IPS DF 4.7 (cell line): ENCODE measurements at regions not wholly inside any gene's neighbourhood (a gene's known extent, or its start where the extent isn't known, plus 50 kb on each side); places are given as distances from the start of the nearest gene placed in this dataset.

Source experiments
- DNase-seq: peaks from one replicate; pipeline ENCODE4 v3.0.0-alpha.2; 2013; ENCODE audit warnings: low spot score; ENCODE audit errors: extremely low read depth

DNA sequence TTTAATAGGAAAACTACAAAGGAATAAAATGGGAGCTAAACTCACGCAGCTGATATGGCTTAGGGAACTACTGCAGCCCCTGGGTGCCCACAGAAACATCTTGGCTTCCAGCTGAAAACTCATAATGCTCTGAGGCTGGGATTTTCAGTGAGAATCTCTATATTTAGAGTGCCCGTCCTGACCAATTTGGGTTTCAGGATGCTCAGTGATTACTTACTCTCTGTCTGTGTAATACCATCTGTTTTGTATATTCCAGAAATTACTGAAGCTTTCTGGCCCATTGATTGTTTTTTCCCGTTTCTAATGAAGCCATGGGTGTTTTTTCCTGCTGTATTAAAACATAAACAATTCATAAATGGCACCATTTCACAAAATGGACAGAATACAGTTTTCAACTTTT, 50.6 kb upstream of the ZNF385D start:
- DNase-seq: no peak

DNA sequence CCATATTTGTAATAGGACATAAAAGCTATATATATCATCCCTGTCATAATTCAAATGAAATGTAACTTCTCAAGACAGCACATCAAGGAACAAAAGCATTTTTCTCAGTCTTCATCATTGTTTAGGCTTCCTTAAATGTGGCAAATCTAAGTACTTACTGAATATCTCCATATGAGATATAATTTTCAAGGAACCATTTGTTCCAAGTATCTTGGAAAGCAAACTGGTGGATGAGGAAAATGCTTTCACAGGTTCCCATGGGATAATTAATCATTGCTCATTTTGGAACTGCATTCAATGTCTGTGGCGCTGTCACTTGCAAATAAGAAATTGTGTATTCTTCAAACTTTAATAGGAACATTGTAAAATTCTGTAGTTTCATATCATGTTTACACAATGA, 52.6 kb upstream of the ZNF385D start:
- no peak for DNase-seq

DNA sequence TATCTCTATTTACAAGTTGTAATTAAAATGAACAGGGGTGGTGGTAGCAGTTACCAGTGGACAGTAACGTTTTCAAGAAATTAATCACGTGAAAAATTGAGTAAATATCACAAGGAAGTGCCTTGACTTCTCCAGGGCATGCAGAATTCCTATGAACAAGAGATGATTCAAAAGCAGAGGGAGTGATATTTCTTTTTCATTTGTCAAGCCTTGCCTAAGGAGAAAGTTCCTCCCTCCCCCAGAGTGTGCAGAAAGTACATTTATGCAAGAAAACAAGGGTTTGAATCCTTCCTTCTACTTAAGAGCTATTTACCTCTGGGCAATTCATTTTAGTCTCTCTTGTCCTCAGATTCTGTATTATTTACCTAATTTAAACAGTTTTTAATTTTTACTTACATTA, 53.3 kb upstream of the ZNF385D start:
- no peak for DNase-seq

DNA sequence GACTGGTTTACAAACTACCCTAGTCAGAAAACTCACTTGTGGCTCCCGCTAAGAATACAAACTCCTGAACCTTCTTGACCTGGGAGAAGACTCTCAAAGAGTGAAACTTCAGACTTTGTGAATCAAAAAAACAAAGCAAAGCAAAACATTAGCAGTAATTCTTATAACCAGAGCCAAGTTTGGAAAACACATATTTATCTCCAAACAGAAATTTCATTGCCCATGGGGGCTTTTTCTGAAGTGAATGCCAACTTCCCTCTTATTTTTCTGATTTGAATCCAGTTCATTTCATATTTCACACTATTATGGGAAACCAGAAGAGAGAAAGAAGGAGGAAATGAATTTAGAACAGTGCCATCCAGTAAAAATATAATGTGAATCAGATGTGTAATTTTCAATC, 55.7 kb upstream of the ZNF385D start:
- no peak for DNase-seq

DNA sequence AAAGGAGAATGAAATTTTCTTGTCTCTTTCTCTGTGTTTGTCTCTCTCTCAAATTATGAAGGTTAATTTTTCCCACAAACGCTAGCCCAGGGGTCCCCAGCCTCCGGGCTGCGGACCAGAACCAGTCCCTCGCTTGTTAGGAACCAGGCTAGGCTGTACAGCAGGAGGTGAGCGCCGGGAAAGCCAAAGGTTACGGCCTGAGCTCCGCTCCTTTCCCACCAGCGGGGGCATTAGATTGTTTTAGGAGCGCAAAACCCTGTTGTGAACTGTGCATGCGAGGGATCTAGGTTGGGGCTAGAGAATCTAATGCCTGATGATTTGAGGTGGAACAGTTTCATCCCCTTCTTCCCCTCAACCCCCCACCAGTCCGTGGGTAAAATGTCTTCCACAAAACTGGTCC, 74.7 kb upstream of the ZNF385D start:
- DNase-seq: no peak

DNA sequence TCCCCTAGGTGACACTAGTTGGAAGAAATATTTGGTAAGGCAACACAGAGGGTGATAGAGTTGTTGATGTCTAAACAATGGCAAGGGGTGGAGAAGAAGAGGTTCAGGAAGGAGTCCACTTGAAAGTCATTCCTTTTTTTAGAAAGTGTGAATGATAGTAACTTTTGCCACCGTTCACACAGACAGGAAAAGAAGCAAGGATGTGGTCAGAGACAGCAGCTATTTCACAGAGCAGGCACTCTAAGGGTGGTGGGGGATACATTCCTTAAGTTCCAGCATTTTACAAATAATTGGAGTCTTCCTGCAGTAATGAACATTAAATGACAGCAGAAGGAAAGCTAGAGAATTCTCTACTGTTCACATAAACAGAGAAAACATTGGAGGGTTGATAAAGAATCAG, 75.4 kb upstream of the ZNF385D start:
- no peak for DNase-seq

DNA sequence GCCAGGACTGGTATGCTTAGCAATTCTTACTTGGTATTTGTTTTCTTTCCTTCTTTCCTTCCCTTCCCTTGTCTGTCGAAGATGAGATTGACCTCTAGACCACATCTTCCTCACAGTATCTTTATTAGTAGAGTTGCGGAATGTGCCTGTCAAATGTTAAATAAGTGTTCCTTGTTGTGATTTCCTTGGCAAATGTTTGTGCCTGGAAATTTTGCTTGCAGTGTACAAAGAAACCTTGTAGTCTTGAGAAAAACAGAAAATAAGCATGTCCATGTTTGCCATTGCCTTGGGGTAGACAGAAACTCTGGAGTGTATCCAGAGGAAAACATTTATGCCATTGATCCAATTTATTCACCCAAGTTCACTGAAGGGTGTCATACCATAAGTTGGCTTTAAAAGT, 79.5 kb upstream of the ZNF385D start:
- no peak for DNase-seq

DNA sequence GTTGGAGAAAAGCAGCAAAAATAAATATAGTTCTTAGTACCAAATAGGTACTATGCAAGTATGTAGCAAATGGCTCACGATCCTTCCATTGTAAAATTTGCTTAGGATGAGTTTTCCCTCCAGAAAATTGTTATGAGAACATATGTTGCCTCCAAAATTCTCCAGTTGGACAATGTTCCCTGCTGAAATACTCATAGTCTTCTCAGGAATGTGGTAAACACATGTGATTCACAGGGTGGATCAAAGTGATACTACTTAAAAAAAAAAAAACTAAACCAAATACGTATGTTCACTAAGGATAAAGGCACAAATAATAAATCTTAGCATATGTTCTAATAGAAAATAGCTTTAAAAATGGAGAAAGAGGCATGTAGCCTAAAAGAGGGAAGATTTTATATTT, 84.3 kb upstream of the ZNF385D start:
- no peak for DNase-seq

DNA sequence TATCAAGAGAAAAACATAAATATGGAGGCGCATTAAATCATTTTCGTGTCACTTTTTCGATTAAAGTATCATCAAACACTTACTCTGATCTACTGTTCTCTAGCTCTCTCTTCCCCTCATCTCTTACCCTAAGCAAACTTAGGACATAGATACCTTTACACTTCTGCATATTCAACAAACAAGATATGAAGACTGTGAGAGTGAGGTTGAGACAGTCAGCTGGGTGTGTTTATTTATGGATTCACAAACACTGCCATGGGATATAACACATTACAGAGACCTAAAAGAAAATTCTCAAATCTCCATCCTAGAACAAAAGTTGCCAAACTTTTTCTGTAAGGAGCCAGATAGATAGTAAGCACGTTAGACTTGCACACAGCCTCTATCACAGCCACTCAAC, 85.2 kb upstream of the ZNF385D start:
- no peak for DNase-seq

DNA sequence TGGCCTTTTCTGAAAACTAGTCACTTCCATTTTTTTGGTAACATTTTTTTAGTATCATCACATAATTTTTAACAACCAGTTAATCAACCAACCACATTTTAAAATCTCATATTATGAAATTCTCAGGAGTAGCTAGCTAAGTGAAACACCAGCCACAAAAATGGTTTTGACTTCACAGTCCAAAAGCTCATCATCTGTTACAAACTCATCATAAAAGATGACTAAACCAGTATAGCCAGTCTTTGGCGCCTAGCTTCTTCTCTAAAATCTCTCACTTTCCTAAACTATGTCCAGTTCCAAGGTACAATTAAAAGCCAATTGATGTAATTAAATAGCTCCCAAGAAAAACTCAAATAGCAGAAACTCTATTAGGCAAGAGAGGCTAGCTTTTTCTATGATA, 88.2 kb upstream of the ZNF385D start:
- DNase-seq: no peak

DNA sequence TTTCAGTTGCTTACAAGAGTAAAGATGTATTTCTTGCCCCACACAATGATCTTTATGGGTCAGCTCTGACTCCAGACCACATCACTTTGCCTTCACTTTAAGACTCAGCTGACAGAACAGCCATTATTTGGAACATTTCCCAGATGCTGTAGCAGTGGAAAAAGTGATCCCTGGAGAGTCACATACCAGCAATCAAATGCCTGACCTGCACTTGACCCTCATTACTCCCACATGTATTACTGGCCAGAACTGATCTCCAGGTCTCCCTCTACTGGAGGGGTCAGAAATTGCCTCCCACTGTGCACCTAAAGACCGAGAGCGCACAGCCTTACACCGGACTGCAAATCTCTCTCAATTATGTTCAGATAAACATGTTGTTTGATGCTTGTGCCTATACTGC, 88.6 kb upstream of the ZNF385D start:
- no peak for DNase-seq

DNA sequence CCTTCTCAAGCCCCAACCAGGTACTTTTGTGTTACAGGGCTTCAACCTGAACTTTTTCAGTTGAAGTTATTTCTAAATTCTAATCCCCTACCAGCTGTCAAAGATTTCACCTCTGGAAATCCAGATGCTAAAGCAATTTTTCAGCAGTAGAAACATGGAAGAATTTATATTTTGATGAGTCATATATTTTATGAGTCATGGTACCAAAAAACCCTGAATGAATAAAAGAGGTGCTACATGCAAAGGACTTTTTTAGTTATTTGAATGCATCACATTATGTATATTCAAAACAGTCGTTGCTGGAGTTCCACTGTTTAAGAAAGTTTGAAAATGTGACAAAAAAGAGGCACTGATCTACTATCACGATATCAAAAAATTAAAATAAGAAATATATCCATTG, 96.0 kb upstream of the ZNF385D start:
- DNase-seq: no peak

DNA sequence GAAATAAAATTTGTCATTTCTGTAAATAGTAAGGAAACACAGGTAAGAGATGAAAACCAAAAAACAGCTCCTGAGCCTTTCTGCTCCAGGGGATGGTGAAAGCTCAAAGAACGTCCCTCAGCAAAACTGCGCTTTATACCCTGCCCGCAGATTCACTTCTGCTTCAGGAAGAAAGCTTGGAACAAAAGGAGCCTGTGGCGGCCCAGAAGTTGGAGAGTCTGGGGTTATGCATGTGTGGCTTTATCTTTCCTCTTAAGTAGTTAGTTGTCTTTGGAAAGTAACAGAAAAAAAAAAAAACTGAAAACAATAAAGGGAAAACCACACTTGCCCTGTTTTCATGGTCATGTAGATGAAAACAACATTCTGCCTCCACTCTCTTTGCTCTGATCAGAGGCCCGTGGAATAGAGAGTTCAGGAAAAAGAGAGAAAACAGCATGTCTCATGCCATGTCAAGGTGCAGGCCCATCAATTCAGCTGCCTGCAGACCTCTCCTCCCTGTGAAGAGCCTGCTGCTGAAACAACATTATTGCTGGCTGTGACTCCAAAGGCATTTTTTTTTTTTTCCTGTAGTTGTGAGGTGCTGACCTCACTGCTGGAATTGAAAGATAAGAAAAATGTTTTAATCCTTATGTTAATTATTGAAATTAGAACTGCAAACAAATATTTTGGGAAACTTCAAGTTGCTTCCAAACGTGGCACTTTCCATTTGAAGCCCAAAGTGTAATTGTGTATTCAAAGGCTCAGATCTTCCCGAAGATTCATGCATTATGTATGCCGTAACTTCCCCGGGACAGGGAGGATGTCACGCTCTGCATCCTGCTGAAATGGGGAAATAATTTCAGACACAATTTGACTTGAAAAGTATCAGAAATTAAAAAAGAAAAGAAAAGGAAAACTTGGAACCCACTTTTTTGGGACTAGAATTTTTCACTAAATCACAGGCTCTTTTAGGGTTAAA, 108.4 kb upstream of the ZNF385D start:
- DNase-seq: no peak

DNA sequence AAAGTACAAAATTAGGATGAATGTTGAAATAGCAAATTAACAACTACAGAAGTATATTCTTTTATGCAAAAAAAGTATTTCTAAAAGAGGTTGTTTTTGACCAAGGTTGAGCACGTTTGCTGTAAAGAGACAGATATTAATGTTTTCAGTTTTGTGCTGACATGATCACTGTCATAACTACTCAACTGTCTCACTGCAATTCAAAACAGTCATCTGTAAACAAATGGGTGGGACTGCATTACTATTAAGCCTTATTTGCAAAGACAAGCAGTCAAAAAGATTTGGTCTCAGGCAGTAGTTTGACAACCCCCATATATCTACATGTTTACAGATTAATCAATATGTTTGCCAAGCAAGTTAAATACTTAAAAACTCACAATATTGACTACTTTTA, 109.1 kb upstream of the ZNF385D start:
- no peak for DNase-seq

DNA sequence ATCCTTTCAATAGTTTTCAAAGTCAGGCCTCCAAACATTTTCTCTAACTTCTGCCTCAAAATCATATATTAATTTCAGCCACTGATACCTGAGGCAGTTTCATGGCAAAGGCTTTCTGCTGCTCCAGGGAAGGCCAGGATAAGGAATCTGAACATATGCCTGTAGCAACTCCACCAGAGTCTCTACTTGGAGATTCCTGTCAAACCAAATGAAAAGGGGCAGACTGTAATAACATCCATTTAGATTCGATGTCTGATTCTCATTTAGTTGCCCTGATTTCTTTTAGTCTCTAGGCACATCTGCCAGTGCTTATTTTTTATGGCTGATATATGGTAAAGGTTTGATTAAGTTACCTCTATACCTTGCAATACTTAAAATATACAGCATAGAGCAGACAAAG, 109.6 kb upstream of the ZNF385D start:
- no peak for DNase-seq

DNA sequence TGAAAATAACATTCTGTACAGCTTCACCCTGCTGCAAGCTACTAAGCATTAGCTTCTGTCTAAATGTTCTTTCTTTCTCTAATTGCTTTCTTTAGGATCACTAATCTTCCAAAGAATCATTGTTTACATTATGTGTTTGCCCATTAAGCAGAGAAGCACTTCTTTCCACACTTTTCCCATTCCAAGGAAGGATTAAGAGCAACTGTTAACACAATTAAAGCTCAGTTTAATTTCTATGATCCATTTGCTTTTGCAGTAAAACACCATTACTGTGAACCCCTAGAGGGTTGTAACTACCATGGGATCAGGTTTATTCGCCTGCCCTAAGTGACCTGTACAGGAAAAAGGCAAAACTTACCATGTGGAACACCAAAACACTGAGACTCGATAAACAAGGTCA, 125.8 kb upstream of the ZNF385D start:
- no peak for DNase-seq

DNA sequence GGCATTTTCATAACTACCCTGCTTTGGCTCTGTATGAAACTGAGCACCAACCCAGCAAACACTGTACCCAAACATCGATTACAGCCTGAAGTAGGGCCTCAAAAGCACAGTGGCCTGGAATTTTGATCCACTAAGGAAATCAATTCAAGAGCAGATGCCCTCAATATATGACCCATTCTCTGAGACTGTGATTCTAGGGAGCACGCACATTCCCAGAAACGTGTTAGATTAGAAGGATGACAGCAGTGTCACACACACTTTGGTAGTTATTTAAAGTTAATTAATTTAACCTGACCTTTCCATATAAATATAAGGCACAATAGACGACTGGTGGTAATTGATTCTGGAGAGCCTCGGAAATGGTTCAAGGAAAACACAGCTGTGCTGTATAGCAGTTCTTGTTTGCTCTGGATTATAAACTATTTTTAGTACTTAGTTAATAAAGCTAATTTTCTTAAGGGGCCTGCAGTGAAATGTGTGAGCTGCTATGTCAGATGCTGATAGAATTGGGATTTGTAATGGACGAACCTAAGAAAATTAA, 126.3 kb upstream of the ZNF385D start:
- DNase-seq: no peak

DNA sequence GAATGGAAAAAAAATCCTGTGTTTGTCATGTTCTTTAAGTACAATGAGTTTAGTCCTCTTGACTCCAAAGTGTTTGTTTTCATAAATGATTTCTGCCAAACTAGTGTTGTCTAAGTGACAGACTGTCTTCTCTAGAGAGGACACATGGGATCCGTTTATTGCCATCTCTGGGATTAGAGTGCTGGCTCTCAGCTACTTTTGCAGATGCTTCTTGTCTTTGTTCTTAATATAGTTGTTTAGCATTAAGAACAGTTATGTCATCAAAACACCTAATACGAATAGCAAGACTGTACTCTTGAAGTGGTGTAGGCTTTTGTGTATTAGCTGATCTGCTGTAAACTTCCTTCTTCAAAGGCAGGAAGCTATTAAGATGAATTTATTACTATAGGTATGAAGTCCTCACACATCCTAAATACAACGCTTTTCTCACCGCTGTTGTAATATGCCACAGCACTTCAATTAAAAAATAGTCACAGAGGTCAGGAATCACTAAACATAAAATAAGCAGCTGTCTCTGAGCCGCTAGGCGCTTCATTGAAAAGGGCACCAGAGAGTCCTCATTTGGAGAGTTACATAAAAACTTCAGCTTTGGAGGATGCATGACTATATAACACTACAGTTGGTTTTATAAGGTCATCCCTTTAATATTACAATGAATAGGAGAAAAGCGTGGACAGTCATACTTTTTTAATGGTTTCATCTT, 128.3 kb upstream of the ZNF385D start:
- no peak for DNase-seq

DNA sequence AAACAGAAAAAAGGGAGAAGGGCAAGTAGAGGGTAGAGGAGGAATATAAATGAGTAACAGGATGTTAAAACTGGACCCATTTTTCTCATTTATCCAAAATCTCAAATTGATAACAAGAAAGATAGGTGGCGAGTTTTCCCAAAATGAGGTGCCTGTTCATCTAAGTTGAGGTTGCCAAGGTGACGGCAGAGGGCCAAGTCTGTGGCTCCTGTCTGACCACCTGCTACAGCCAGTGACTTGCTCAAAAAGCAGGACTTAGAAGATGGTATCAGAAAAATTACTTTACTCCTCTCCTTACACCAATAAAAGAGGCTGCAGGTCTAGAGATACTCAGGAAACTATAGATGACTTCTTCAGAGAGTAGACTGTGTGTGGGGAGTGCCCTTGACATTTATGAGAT, 137.6 kb upstream of the ZNF385D start:
- DNase-seq: no peak

DNA sequence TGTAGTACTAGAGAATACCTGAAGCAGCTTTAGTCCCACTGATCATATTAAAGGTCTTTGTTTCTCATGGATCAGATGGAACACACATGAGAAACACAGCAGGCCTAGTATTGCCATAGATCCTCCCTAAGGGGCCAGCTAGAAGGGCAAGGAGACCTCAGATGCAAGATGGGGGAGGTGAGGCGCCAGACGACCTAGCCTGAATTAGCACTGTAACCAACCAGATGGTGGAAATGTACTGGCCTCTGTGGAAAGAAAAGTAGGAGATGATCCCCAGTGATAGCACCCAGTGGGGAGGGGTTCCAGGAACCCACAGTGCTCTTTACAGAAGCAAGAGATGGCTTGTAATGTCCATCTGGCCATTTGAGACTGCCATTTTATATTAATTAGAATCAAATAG, 138.2 kb upstream of the ZNF385D start:
- no peak for DNase-seq

DNA sequence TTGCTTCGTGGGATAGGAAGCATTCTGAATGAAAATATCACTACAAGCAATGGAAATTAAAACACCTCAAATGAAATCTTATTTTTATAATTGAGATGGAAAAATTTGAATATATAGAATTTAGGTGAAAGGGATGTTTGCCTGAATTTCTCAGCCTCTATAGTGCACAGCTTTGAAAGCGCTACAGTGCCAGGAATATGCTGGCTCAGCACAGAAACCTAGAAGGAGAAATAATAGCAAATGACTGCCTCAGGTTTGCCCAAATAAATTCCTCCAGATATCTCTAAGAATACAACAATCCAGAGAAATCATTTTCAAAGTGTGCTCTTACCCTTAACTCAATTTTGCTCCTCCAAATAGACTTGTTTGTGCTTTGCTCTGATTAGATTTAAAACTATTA, 141.1 kb upstream of the ZNF385D start:
- DNase-seq: no peak

DNA sequence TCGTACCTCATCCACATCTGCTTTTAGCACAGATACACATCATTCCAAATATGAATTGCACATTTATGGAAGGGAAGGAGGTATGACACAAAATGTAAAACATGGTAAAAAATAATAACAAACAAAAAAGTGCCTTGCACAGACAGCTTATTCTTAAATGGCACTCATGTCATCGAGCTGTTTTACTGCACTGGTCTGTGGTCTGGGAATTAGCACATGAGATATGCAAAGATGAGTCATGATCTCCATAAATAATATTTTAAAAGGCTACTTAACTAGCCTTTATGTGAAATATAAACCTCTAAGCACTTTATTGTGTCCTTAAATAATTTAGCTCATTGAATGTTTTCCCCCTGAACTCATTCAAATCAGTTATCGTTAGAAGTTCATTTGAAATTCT, 142.2 kb upstream of the ZNF385D start:
- no peak for DNase-seq
